ENCODE measurements at regions not wholly inside any gene's neighbourhood (a gene's known extent, or its start where the extent isn't known, plus 50 kb on each side); places are given as distances from the start of the nearest gene placed in this dataset.

DNA sequence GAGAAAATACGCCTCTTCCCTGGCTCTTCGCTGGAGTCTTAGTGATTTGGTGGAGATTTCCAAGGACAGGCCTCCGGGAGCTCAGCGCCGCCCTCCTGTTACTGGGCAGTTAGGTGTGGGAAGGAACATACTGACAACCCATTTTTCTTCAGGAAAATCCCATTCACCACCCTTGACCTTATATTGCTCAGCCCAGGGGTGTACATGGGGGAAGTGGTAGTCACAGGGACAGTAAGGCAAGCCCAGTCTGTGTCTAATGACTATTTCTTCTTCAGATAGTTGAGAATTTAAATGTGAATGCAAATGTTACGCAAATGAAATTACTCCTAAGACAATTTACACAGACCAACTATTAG is 119.4 kb downstream of the UQCRFS1 start:
- DNase-seq: no peak

DNA sequence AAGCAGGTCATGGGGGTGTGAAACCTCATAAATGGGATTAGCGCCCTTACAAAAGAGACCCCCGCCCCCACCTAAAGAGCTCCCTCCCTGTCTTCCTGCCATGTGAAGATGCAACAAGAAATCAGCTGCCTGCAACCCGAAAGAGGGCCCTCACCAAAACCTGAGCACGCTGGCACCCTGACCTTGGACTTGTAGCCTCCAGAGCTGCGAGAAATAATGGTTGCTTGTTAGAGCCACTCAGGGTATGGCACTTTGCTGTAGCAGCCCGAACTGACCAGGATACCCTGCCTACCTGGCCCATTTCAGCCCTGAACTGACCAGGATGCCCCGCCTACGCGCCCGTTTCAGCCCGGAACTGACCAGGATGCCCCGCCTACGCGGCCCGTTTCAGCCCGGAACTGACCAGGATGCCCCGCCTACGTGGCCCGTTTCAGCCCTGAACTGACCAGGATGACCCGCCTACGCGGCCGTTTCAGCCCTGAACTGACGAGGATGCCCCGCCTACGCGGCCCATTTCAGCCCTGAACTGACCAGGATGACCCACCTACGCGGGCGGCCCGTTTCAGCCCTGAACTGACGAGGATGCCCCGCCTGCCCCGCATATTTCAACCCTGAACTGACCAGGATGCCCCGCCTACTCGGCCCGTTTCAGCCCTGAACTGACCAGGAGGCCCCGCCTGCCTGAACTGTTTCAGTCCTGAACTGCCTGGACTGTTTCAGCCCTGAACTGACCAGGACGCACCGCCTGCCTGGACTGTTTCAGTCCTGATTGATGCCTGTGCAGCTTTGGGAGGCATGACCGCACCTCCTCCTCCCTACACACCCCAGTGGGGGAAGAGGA is 120.0 kb downstream of the UQCRFS1 start:
- DNase-seq: no peak

DNA sequence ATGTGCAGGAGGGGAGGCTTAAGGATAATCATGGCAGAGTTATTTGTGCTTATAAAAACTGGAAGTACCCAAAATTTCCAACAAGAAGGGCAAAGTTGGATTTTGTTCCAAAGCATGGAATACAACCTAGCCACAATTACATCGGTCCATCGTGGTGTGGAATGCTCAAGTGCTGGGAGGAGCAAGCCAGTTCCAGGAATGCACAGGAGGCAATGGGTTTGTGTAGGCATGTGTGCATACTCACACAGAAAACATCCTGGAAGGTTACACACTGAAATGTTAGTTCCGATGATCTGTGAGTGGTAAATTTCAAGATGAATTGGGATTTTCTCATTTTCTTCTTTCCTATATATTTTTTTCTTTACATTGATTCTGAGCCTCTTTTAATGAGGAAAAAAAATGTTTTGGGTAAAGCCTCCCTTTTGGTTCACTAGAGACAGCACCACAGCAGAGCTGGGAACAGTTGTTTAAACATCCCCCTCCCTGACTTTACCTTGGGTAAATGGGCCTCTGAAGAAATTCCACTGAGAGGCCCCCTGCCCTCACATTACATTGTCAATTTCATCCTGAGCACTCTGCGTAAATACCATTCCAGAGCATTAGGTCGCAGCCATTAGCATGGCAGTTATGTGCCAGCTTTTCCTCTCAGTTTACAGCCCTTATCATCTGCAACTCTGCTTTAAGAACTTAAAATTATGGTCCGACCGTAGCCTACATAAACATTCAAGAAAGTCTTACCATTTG is 122.0 kb downstream of the UQCRFS1 start:
- no peak for DNase-seq

DNA sequence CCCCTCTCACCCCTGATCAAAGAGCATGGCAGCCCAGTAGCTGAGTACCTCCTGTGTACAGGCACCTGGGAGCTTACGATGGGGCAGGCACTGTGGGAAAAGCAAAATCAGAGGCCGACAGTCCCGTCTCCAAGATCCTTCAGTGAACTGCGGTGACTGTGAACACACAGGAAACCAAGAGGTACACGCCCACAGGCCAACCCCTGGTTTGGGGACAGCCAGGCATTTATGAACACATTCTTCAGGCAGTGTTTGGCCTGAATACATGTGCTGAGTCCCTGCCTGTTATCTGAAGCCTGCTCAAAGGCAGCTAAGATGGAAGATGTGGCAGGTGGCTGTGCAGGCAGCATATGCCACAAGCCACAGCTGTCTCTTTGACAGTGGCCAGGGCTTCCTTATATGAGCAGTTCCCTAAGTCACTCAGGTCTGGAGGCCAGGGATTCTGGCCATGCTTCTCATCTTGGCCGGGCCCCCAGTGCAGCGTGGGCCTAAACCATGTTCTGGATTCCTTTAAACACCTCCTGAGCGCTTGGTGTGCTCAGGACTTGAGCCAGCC is 123.6 kb downstream of the UQCRFS1 start:
- no peak for DNase-seq

DNA sequence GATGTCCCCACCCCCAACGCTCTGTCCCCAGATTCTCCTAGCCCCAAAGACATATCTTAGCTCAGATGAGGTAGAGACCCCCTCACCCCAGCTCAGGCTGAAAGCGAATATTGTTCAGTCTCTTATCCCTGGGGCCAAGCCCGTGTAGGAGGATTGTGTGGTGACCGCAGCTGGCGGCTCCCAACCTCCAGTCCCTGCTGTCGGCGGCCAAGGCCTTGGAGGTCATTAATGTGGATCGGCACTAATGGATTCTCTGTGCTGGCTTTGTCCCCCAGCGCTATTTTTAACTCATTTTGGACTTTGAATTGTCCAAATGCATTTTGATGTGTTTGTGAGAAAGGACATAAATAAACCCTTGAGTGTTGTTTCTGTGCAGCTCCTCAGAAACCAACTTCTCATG is 124.2 kb downstream of the UQCRFS1 start:
- DNase-seq: no peak

DNA sequence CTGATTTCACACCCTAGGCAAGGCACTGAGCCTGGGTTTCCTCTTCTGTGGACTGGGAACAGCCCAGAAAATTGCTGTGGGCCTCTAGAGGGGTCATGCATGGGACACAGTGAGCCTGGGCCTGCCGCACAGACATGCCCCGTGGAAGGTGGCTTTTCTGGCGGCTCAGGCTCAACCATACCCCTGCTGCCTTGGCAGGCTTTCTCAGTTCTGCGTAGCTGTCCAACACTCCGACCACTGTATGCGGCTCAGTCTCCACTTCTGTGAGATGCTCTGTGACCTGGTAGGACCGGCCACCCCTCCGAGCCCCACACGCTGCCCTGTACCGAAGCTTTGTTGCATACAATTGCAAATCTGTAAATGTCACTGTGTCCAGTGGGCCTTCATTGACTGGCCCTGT is 126.3 kb downstream of the UQCRFS1 start:
- DNase-seq: no peak

DNA sequence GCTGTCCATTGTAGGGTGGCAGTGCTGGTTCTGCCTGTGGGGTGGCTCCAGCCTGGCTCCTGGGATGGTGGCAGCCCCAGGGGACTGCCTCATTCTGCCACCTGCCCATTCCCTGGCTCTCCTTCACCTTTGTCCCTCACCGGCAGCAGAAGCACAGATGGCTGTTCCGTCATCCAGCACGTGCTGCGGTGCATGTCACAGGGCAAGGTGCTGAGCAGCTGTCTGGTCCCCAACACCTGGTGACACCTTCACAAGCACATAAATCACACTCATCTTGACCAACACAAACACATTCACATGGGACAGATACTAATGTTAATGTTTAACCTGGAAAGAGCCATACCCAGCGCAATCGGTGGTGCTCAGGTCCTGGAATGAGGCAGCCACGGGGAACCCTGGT is 126.8 kb downstream of the UQCRFS1 start:
- no peak for DNase-seq

DNA sequence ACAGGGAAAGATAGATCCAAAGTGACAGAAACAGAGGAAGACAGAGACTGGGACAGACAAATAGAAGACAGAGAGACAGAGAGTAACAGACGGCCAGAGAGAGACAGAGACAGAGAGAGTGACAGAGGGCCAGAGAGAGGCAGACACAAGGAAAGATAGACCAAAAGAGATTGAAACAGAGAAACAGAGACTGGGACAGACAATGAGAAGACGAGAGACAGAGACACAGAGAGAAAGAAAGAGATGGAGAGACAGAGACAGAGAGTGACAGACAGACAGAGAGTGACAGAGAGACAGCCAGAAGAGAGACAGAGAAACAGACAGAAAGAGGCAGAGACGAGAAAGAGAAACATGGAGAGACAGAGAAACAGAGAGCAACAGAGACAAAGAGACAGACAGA is 127.3 kb downstream of the UQCRFS1 start:
- no peak for DNase-seq

DNA sequence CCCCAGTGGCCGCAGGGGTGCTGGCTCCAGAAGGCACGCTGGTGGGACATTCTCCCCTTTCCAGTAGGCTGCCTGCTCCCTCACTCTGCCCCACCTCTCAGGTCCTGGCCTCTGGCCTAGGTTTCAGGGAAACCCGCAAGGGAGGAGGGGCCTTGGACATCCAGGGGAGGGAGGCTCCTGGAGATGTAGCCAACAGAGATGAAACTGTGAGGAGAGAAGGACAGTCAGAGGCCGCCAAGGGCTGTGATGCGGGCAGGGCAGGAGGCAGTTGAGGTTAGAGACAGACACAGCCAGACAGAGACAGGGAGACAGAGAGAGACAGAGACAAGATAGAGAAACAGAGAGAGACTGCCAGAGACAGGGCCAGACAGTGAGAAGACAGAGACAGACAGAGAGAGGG is 127.7 kb downstream of the UQCRFS1 start:
- no peak for DNase-seq

DNA sequence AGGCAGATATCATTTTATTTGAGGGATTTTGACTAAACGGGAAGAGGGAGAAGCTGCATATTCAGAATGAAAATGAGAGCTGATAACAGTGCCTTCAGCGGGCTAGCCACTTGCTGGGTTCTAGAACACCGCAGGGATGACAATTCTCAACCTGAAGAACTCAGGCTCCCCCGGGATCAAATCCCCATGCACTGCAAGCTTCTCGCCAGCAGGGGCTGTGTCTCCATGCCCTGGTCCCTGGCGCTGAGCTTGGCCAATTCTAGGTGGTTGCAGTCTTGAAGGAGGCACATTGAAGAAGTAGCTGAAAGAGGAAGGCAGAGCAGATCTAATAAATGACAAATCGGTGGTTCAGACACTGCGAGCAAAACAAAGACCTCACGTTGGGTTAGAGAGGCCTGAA is 128.7 kb downstream of the UQCRFS1 start:
- no peak for DNase-seq

DNA sequence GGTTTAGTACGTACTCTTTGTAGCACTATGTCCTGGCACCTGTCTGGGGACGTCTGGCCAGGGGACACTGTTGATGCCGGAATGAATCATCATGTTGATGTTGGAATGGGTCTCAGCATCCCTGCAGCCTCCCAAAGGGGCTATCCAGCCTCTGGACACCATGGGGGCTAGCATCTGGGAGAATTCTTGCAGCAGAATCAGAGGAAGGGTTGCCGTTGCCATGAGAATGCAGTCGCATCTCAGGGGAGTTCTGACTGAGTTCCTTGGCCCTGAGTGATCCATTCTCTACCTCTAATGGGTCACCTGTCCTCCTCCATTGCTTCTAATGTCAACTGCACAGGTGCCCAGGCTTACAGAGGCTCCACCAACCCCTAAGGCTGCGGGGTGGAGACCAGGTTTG is 129.1 kb downstream of the UQCRFS1 start:
- DNase-seq: no peak

DNA sequence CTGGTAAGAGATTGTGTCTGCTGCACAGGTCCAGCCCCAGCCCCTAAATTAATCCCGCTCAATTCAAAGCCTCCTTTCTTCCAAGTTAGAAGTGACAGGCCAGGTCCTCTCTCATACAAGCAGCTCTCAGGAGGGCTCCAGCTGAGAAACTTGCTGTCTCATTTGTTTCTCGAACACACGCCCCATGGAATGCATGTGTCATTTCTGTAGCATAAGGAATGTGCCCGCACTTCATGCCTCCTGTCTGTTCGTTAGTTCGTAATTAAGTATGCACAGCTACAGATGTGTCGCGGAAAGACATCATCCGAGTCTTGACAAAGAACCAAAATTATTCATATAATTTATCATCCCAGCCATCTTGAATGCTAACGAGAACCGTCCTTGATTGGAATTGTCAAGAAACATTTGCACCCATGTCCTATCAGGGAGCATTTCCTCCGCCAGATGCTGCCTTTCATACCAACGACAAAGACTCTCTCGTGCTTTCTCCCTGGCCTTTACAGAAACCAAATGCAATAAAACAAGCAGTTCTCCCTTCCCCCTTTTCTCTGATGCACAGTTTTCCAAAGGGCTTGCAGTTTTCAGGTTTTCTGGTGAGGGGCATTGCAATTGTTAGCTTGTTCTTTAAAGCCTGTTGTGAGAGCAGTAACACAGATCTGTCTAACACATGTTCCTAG is 133.5 kb downstream of the UQCRFS1 start:
- no peak for DNase-seq

DNA sequence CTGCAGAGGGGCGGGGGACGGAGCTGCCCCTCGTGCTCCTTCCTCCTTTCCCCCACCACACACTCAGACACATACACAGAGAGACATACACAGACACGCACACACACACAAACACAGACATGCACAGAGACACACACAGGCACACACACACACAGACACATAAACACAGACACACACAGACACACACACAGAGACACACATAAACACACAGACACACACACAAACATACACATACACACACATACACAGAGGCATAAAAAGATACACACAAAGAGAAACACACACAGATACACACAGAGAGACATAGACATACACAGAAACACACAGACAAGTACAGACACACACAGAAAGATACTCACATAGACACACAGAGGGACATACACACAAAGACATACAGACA is 136.0 kb downstream of the UQCRFS1 start:
- DNase-seq: no peak

DNA sequence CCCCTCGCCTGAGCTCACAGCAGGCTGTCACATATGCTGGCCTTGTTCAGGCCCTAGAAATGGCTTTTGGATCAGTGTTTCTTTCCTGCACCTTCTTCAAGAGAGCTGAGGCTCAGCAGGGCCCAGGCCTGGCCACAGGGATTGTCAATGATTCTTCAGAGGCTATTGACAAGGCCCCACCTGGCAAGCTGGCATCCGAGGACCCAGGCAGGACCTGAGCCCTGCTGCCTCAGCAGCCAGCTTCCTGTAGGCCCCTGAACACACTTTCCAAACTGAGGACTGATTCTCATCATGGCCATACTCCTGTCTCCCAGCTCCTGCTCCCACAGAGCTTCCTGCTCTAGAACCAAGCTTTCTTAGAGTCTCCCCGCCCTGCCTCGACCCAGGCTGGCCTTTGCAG is 136.8 kb downstream of the UQCRFS1 start:
- DNase-seq: no peak

DNA sequence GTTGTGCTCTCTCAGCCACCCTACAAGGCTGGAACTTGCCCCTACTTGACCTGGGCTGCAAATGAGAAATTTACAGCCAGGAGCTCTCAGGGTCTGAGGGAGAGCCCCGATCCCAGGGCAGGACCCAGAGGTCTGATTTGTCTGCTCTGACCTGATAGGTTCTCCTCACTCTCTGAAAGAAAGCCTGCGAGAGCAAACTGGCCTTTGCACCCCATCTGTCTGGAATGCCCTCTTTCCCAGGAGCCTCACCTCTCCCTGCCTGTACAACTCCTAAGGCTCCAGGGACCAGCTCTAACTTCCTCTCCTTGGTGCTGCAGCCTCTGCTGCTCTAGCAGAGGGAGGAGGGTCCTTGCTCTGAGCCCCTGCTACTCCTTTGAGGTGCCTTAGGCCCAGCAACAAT is 137.8 kb downstream of the UQCRFS1 start:
- DNase-seq: no peak

DNA sequence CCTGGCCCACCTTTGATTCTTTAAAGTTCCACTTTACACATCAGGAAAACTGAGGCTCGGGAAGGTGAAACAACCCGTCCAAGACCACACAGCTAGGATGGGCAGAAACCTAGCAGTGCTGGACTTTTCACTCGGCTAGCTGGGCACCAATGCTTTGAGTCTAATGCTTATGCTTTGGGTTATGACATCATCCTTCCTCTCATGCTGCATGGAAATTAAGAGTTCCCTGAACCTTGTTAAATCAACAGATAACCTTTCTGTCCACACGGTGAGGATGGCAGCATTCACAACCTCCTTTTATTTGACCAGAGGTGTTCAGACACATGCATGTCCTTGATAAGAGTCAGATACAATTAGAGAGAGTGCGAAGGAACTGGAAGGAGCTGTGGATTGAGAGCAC is 138.4 kb downstream of the UQCRFS1 start:
- DNase-seq: no peak

DNA sequence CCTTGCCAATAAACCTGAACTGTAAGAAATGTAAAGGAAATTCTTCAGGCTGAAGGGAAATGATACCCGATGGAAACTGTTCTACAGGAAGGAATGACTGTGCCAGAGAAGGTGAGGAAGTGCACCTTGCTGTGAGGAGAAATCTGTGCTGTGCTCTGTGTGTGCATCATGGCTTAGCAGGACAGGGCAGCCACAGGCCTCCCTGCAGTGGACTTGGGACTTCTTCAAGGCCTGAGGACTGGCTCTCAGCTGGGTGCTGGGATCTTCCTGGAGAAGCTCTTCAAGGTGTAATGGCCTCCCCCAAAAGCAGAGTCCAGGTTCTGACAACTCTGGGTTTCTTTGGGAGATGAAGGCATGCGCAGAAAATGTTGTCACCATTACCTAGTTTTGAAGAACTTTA is 145.1 kb downstream of the UQCRFS1 start:
- DNase-seq: no peak

DNA sequence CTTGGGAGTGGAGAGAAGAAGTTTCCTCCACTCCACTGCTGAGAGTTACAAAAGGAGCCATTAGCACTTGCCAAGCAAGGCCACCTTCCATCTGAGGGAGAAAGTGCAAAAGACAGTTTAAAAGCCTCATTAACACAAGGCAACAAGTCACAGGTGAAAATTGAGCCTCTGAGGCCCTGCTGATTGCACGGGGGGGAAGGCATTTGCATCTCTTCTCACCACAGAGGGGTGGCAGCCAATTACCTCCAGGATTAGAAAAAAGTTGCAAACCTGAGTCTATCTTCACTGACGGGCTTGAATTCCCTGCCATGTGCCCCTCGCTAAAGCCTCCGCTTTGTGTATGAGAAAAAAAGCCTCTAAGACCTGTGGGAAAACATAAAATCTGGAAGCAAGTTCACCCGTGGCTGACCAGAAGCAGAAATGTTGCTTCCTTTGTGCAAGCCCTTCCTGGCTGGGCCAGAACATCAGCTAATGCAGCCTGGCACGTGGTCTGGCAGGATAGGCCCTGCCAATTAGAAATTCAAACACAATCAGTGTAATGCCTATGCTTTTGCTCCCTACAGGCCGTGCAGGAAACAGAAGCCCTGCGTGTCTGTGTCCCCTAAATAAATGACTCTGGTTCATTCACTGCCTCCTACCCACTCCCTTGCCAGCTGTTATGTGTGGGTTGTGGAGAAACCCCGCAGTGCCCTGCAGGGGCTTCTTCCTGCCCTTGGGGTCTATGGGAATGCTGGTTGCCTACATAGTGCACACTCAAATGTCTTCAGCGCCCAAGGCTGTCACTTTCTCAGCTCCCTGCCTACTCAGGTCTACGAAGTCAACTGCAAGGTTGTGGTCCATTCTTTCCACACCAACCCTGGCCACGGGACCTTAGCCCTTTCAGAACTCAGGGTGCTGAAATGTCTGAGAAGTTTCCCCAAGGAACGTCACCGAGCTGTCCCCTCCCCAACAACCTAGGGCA is 150.2 kb downstream of the UQCRFS1 start:
- DNase-seq: no peak

DNA sequence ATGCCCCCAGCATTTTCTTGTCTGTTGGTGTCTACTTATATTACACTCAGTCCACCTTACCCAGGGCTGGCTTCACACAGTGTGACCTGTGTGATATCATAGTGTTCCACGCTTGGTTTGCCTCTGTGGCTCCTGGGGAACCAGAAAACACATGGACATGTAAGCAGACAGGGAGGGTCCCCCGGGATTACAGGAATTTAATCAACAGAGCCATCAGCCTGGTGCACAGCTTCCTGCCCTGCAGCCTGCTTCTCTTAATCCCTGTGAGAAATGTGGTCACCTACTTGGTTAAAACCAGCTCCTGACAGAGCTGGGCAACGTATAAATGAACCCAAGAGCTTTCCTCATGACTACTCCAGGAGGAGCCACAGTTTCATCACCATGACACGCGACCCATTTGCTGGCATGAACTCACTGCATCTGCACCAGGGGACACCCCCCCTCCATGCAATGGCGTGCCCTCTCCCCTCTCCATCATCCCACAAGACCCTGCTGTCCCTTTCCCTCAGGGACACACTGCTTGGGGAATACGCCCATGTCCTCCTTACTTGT is 152.1 kb downstream of the UQCRFS1 start:
- no peak for DNase-seq

DNA sequence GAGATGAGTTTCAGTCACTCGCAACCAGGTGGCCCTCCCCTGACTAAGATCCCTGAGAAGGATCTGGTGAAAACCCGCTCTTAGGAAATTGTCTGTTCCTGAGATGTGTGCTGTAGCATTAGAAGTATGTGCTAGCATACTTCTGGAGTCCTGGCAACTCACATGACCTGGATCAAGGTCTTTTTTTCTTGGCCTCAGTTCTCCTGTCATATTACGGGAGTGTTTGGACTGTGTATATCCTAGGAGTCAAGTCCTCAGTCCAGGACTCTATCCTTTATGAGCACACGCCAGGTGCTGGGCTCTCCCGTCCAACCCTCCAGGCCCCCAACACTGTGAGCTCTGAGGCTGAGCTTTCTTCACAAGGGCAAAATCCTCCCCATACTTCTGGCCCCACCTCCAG is 156.4 kb downstream of the UQCRFS1 start:
- no peak for DNase-seq

DNA sequence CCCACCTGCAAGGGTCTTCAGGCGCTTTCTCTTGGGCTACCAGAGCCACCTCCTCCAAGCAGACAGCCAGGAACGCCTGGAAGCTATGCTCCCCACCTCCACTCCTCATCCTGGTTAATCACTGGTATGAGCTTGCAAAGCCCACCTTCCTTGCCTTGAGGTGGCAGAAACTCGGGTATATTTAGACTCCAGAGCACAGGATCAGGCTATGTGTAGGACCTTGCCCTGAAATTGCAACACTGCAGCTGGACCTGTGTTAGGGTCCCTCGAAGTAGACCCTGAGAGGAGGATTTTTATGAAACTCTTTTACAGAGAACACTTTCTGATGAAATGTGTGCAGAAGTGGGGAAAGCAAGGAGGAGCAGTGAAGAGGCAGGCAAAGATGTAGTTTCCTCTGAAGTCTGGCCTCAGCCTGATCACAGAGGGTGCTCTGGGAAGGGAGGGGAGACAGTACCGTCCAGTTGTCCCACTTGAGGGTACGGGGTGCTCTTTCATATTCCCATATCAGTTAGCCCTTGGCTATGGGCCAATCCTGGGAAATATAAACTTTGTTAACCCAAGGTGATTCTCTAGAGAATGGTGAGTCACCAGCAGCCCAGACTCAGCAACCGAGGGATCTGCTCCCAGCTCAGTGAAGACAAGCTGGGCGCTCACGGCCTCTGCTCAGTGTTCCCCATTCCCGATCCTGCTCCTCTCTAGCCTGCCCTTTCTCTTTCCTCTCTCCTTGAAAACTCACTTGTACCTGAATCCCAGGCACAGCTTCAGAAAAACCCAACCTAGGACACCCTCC is 157.9 kb downstream of the UQCRFS1 start:
- DNase-seq: no peak

All from NCI-H2081 (cell line).